Fibroblast of pulmonary artery (primary cell): ENCODE measurements at regions not wholly inside any gene's neighbourhood (a gene's known extent, or its start where the extent isn't known, plus 50 kb on each side); places are given as distances from the start of the nearest gene placed in this dataset.
A peak's percentile ranks its signal among the peaks of the same experiment; 100 is the strongest.

Experiments
- DNase-seq: peaks from one replicate; pipeline ENCODE4 v3.0.0-alpha.2; 2010; ENCODE audit warnings: low read depth
- H3K4me3 ChIP-seq: replicated peaks from 2 replicates; pipeline ENCODE4 v1.5.1; 2011; ENCODE audit warnings: low read depth, mild to moderate bottlenecking, control low read depth, low read length, moderate library complexity
- CTCF ChIP-seq: IDR thresholded peaks from 2 replicates; pipeline ENCODE4 v1.5.1; 2011; ENCODE audit warnings: mild to moderate bottlenecking, control low read depth, low read length, inconsistent platforms; ENCODE audit errors: missing control alignments

GRCh38 chr22:27192135-27192829 is 534.9 kb downstream of the MIAT start:
- H3K4me3 ChIP-seq = no peak overlapping the region
- peak; percentile 16 for DNase-seq
- no peak for TF ChIP-seq CTCF

- DNase-seq = no peak
- H3K4me3 ChIP-seq = no peak overlapping the region
- TF ChIP-seq CTCF = no peak
Measured at GRCh38 chr22:27193215-27193614, 535.8 kb downstream of the MIAT start.

GRCh38 chr22:27193636-27194035 is 536.2 kb downstream of the MIAT start:
- TF ChIP-seq CTCF = no peak
- no peak for DNase-seq
- H3K4me3 ChIP-seq = no peak overlapping the region

GRCh38 chr22:27194096-27194748 is 536.8 kb downstream of the MIAT start:
- no peak overlapping the region for H3K4me3 ChIP-seq
- TF ChIP-seq CTCF = no peak
- no peak for DNase-seq

- DNase-seq = no peak
- TF ChIP-seq CTCF = no peak
- H3K4me3 ChIP-seq = no peak overlapping the region
Measured at GRCh38 chr22:27195094-27195493, 537.7 kb downstream of the MIAT start.

- H3K4me3 ChIP-seq = no peak overlapping the region
- no peak for TF ChIP-seq CTCF
- no peak for DNase-seq
Measured at GRCh38 chr22:27195494-27195893, 538.1 kb downstream of the MIAT start.

GRCh38 chr22:27196606-27197005 is 539.2 kb downstream of the MIAT start:
- no peak overlapping the region for H3K4me3 ChIP-seq
- no peak for TF ChIP-seq CTCF
- no peak for DNase-seq
